SK-N-MC (cell line): ENCODE measurements at regions not wholly inside any gene's neighbourhood (a gene's known extent, or its start where the extent isn't known, plus 50 kb on each side); places are given as distances from the start of the nearest gene placed in this dataset.

Experiments used
- EZH2 ChIP-seq: fragments of 200-600 bp; sonication (generic); IDR thresholded peaks from one replicate; pipeline ENCODE4 v1.6.1; 2017; ENCODE audit warnings: antibody characterized with exemption
- FOXP2 ChIP-seq: optimal IDR thresholded peaks from 2 replicates; pipeline ENCODE3; 2011; ENCODE audit warnings: mild to moderate bottlenecking, moderate library complexity; ENCODE audit not compliant: insufficient read depth; ENCODE audit errors: extremely low read length, control extremely low read depth
- POLR2AphosphoS5 ChIP-seq: IDR thresholded peaks from 2 replicates; pipeline ENCODE4 v1.6.1; 2012; ENCODE audit warnings: mild to moderate bottlenecking, low read depth, low read length, borderline replicate concordance

- TF ChIP-seq EZH2 (no peak), FOXP2 (no peak), POLR2AphosphoS5 (no peak)
Measured at GRCh38 chr11:116641561-116642045, 131.2 kb downstream of the BUD13 start.
